GM13977 (cell line): ENCODE measurements at regions not wholly inside any gene's neighbourhood (a gene's known extent, or its start where the extent isn't known, plus 50 kb on each side); places are given as distances from the start of the nearest gene placed in this dataset.

Experiments
- DNase-seq: peaks from one replicate; pipeline ENCODE4 v3.0.0; 2012; ENCODE audit warnings: low spot score
- in situ Hi-C: fragments of 300-500 bp; cut with MboI; formaldehyde crosslinking; loops from one replicate; pipeline ENCODE4 v1.12.0; 2022; ENCODE audit warnings: low sequenced_read_pairs, low pct_unique_long_range_greater_than_20kb, mixed read lengths, inconsistent platforms; ENCODE audit not compliant: unreplicated experiment
- TF ChIP-seq, protein P1 (sequence below): IDR thresholded peaks from 2 replicates; pipeline ENCODE4 v1.5.1; 2012; ENCODE audit warnings: mild to moderate bottlenecking, control low read depth; ENCODE audit not compliant: insufficient read depth; ENCODE audit errors: extremely low read depth, missing control alignments

DNA sequence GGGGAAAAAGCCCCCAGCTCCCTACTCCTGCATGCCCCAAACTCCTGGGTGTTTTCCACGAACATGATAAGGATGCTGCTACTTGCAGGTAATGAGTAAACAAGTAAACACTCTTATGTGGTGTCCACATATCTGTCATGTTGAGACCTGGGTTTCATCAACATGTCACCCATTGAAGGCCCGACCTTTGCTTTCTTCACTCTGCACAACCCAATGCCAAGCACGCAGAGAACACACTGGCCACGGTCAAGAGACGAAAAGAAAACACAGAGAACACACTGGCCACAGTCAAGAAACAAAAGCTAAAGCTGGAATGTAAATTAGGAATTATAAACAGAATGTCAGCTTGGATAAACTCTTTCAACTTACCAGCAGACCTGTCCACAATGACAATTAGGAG, 143.1 kb downstream of the TTC32 start:
- TF ChIP-seq, protein P1, sequence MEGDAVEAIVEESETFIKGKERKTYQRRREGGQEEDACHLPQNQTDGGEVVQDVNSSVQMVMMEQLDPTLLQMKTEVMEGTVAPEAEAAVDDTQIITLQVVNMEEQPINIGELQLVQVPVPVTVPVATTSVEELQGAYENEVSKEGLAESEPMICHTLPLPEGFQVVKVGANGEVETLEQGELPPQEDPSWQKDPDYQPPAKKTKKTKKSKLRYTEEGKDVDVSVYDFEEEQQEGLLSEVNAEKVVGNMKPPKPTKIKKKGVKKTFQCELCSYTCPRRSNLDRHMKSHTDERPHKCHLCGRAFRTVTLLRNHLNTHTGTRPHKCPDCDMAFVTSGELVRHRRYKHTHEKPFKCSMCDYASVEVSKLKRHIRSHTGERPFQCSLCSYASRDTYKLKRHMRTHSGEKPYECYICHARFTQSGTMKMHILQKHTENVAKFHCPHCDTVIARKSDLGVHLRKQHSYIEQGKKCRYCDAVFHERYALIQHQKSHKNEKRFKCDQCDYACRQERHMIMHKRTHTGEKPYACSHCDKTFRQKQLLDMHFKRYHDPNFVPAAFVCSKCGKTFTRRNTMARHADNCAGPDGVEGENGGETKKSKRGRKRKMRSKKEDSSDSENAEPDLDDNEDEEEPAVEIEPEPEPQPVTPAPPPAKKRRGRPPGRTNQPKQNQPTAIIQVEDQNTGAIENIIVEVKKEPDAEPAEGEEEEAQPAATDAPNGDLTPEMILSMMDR: no peak
- no peak for DNase-seq
- in situ Hi-C loops: no loop called here

DNA sequence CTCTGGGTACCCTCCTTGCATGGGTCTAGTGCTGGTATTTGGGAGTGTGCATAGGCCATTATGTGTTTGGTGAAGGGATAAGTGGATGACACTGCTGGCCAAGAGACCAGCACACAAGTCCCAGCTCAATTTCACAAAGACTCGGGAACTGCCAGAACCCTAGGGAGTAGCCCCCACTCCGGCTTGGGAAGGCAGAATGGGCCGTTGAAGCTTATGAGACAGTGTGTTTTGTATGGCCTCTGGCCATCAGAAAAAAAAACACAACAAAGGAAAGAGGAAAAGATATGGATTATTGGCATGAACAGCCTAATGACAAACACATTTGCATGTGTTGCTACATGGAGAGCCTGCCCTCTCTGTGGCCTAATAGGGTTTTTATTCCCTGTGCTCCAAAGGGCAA, 144.2 kb downstream of the TTC32 start:
- TF ChIP-seq, protein P1: no peak
- in situ Hi-C loops: no loop called here
- no peak for DNase-seq

DNA sequence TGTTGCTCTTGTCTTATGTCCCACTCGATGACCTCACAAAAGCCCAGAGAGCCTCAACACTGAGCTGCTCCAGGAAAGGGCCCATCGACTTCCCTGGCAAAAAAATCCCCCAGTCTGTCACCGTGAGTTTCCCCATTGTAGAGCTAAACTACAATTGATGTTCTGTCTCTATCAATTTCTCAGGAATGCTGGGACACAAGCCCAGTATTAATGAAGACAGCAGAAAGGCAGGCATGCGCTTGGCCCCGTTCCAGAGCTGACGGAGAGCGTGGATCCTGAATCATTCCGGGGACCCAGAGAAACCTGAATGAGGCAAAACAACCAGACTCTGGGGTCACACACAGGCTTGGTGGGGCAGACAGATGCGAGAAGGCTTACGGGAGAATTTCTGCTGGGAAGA, 146.9 kb downstream of the TTC32 start:
- TF ChIP-seq, protein P1: no peak
- DNase-seq: no peak
- in situ Hi-C loops: no loop called here

DNA sequence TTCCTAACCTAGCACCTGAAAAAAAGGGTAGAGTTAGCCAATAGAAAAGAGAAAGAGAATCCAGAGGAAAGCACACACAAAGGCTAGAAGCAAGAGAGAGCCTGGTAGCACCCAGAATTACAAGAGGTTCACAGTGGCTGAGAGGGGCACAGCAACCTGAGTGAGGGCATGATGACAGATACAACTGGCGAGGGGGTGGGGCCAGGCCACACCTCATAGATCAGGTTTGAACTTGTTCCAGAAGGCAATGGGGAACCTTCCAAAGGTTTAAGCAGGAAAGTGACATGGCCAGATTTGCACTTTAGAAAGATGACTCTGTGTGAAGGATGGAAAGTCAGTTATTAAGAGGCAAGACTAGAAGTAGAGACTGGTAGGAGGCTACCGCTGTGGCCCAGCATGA, 148.0 kb downstream of the TTC32 start:
- TF ChIP-seq, protein P1: no peak
- DNase-seq: no peak
- in situ Hi-C loops: no loop called here

DNA sequence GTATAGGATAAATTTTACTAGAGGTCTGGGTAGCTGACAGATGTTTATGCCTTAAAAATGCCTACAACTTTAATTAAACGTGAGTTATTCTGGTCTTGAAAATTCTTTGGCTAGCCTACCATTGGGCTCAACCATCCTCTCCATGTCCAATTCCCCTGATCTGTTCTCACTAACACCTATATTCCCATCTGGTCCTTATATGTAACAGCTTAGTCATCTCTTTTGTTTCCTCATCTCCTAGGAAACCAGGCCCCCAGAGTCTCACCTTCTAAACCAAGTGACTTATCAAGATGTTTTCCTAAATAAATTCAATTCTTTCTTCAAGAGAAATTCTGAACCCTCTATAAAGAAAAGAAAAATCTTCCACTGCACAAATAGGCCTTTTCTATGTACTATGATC, 148.5 kb downstream of the TTC32 start:
- in situ Hi-C loops: no loop called here
- DNase-seq: no peak
- TF ChIP-seq, protein P1: no peak

DNA sequence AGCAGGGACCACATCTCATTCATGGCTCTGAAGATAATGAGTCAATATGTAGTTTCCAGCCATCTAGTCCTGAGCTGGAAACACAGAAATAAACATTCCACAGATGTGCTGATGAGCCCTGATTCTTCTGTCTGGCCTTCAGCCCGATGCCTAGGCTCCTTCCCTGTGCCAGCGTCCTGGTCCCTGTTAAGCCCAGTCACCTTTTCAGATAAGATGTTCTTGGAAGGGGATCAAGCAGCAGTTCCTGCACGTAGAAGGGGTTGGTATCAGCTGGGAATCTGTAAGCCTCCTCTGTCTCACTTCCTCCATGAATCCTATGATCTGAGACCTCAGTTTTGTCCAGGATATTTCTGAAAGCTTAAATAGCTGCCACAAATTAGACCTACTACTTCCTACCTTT, 149.3 kb downstream of the TTC32 start:
- TF ChIP-seq, protein P1: no peak
- no peak for DNase-seq
- in situ Hi-C loops: no loop called here

DNA sequence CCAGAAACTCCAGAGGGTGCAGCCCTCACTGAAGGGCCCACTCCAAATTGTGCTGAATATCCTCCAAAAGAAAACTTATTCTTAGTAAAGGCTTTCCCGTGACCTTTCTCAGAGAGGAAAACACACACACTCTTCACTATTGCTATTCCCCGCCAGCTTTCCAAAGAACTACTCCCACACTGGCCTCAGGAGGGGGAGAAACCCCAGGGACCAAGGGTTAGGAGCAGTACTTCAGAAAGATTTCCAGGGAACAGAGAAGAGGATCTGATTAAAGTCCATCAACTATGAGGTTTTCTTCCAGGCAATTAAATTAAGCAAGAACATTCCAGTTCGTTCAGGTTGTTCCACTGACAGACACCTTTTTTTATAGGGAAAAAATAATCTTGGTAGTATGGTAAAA, 150.2 kb downstream of the TTC32 start:
- in situ Hi-C loops: no loop called here

More for the DNA sequence above, 150.2 kb downstream of the TTC32 start:
- TF ChIP-seq, protein P1: no peak
- no peak for DNase-seq
